ENCODE measurements at regions not wholly inside any gene's neighbourhood (a gene's known extent, or its start where the extent isn't known, plus 50 kb on each side); places are given as distances from the start of the nearest gene placed in this dataset.

GRCh38 chr5:2276101-2276500 lies 393.4 kb upstream of the IRX4 start:
- TF ChIP-seq CTCF (IDR thresholded peaks at IDR 0.05; ENCODE audit: insufficient read depth, low read length, poor library complexity, severe bottlenecking) (no peak), EZH2phosphoT487 (conservative IDR thresholded peaks at IDR 0.05; ENCODE audit: low read length) (no peak)
